ENCODE measurements at regions not wholly inside any gene's neighbourhood (a gene's known extent, or its start where the extent isn't known, plus 50 kb on each side); places are given as distances from the start of the nearest gene placed in this dataset.
A peak's percentile ranks its signal among the peaks of the same experiment; 100 is the strongest.

DNA sequence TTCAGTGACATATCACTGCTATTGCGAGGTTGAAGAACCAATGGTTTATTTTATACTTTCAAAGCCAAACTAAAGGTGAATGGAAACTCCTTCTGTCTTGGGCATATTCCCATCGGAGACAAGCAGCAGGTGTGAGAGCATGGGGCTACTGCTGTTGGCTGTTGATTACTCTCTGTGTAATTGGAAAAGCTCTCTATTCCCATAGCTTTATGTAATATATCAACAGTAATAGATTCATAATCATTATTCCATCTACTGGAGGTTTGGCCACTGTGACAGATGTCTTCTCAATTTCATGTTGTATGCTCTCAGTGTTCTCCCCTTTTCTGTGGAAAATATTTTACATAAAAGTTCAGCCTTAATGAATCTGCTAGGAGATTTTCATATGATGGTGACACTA, 352.0 kb downstream of the BTG1 start:
- no peak for DNase-seq (ENCODE audit: extremely low read depth, low read depth)

GRCh38 chr12:91792597-91792996, 353.0 kb downstream of the BTG1 start:
- TF ChIP-seq CTCF (IDR thresholded peaks at IDR 0.05; ENCODE audit: low read depth, low read length): no peak
- DNase-seq (ENCODE audit: extremely low read depth, low read depth): no peak

More for the DNA sequence above, 352.0 kb downstream of the BTG1 start:
- TF ChIP-seq CTCF (IDR thresholded peaks at IDR 0.05; ENCODE audit: low read depth, low read length): no peak

DNA sequence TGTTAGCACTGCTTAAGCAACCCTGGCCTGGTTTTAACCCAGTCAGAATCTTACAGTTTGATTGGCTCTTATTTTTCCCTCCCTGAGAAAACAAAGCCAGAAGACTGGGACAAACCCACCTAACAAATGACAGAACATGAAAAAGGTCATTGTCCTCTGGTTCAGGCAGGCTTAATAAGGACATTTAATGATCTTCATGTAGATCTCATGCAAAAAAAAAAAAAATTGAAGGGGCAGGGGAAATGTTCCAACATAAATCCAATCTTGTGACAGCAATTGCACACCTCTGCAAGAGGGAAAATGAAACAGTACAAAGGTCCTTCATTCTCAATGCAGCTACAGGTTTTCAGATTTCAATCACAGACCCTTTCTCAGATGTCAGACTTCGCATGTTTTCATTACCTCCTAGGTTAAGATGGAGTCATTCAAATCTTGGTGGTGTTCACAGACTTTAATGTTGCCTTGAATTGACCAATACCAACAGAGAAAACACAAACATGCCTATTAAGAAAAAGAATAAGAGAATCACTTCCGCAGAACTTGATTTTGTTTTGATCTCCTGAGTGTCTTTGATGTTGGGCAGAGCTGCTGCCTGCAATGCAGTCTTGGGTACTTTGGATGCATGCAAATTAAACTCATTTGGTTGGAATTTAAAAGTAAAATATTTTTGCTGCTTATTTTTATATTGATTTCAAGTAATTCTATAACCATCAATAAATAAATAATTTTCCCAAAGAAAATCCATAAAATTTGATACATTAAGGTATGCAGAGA, 359.0 kb downstream of the BTG1 start:
- no peak for TF ChIP-seq CTCF (IDR thresholded peaks at IDR 0.05; ENCODE audit: low read depth, low read length)
- no peak for DNase-seq (ENCODE audit: extremely low read depth, low read depth)

DNA sequence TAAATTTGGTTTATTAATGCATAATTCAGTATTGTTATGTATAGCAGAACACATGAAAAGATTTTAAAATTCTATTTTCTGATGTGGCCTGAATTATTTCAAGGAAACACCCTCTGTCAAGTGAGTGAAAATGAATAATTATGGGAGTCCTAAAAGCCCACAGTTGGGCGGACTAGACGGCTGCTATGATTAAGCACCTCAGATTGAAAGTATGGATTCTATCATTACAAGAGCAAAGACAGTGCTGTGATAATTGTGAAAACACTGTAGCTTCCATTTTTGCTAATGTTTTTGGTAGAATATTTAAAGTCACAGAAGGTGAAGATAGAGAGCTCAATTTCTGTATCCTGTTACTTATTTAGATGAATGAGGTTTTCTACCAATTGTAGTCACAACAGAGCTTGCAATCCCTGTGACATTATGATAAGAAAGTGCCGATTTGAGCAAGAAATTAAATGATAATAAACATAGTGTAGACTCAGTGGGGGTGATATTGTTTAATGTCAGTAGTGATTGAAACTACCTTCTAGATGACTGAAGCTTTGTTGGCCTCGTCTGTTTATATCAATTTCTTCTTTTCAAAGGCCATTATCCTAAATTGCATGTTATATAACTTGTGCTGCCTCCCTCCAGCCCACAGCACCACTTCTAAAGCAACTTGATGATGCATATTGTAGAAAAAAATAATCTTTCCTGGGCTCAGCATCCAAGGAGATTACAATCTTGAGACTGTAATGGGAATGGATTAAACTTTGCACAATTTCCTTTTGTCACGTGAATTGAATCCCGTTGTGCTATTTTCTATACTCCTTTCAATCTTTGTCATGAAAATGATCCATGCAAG, 359.8 kb downstream of the BTG1 start:
- no peak for DNase-seq (ENCODE audit: extremely low read depth, low read depth)
- no peak for TF ChIP-seq CTCF (IDR thresholded peaks at IDR 0.05; ENCODE audit: low read depth, low read length)

- no peak for DNase-seq (ENCODE audit: extremely low read depth, low read depth)
- TF ChIP-seq CTCF (IDR thresholded peaks at IDR 0.05; ENCODE audit: low read depth, low read length): no peak
Measured at GRCh38 chr12:91781114-91781513, 364.5 kb downstream of the BTG1 start.

- DNase-seq (ENCODE audit: extremely low read depth, low read depth): peak; percentile 52
- no peak for TF ChIP-seq CTCF (IDR thresholded peaks at IDR 0.05; ENCODE audit: low read depth, low read length)
Measured at GRCh38 chr12:91778938-91779400, 366.7 kb downstream of the BTG1 start.
